ENCODE measurements at regions not wholly inside any gene's neighbourhood (a gene's known extent, or its start where the extent isn't known, plus 50 kb on each side); places are given as distances from the start of the nearest gene placed in this dataset.

- TF ChIP-seq CTCF (conservative IDR thresholded peaks at IDR 0.05; ENCODE audit: low read depth, low read length) = no peak
- TF ChIP-seq EZH2 (IDR thresholded peaks at IDR 0.05; ENCODE audit: borderline replicate concordance, low read depth, low read length, poor library complexity, severe bottlenecking) = no peak
These were observed 692.5 kb upstream of the MIR17HG start for GRCh38 chr13:90654970-90655369.

Measured in A673 (cell line).